GM18511 (cell line): ENCODE measurements at regions not wholly inside any gene's neighbourhood (a gene's known extent, or its start where the extent isn't known, plus 50 kb on each side); places are given as distances from the start of the nearest gene placed in this dataset.

ENCODE experiments used
- ATAC-seq: cut with Tn5 transposase; IDR thresholded peaks from one replicate; pipeline ENCODE4 v1.9.1; 2021; ENCODE audit warnings: mild to moderate bottlenecking, moderate library complexity; ENCODE audit not compliant: unreplicated experiment

- ATAC-seq, result no peak
Measured at GRCh38 chr10:62652564-62652963, 152.0 kb upstream of the ADO start.

DNA sequence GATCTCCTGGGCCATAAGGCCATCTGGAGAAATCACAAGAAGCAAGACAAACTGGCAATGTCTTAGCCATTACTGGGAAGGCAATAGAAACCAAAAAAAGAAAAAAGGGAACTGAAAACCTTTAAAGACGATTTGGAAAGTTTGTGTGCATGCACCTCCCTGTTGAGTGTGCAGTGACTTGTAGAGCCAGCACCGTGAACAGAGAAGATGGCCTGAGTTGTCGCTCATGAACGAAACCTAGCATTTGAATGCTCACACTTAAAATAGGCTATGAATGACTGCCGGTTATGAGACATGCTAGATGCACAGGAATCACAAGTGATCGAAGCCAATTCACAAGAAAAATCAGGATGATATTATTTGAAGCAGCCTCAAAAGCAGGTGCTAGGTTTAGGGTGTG is 151.3 kb upstream of the ADO start:
- peak; percentile 76 for ATAC-seq

DNA sequence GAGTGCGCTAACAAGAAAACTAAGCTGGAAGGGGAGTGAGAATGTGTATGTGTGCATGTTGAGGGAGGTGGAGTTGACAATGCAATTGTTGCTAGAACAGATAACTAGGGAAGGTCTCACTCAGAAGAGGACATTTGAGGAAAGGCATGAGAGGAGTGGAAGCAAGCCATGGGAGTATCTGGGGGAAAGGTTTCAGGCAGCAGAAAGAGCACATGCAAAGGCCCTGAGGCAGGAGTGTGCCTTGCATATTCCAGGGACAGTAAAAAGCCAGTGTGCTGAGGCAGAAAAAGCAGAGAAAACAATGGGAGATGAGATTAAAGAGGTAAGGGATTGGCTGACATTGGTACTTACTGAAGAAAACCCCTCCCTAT is 149.6 kb upstream of the ADO start:
- no peak for ATAC-seq

DNA sequence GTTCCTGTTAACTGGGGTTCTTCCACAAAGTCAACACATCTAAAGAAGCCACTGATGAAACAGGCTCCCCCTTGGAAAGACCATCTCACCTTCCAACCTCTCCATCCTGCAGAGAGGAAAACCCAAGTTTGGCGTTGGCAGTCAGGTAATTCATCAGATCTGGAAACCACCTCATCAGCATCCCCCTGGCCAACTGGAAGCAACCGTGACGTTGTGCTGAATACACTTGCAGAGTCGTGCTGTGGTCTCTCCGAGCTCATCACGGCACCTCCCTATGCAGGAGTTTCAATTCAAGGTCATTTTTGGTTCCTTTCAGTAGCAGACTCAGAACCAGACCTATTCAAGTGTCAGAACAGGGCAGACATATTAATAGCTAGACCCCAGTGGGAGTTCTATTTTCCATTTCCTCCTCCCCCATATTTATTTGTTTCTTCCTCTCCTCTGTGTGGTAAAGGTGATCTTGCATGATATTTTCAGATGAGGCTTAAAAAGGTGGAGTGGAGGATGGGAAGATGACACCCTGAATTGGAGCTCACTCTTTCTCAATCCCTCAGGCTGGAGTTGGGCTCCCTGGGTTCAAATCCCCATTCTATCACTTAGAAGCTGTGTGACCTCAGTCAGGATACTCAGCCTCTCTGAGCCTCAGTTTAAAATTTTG is 149.1 kb upstream of the ADO start:
- peak; percentile 84 for ATAC-seq

DNA sequence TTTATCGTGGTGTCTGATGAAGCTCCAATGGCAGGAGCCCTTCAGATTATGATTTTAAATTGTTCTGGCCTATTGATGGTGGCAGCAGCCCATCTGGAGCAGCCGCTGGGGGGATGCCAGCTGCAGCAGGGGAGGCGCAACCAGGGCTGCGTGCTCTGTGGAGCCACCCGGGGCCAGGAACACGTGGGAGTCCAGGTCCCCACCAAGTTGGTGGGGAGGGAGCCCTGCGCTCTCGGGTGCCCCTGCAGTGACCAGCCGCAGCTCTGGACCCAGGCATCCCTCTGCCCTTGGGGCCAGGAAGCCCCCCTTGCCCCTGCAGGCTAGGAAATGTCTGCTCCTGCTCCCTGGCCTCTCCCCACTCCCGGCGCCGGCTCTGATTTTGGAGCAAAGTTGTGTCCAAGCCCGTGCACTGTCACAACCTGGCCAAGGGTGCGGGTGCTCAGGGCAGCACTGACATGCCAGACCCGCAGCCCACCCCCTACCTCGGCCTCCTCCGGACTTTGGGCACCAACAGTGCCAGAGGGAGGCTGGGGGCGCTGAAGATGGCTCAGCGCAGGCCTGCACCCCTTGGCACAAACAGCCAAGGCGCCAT is 147.2 kb upstream of the ADO start:
- no peak for ATAC-seq

DNA sequence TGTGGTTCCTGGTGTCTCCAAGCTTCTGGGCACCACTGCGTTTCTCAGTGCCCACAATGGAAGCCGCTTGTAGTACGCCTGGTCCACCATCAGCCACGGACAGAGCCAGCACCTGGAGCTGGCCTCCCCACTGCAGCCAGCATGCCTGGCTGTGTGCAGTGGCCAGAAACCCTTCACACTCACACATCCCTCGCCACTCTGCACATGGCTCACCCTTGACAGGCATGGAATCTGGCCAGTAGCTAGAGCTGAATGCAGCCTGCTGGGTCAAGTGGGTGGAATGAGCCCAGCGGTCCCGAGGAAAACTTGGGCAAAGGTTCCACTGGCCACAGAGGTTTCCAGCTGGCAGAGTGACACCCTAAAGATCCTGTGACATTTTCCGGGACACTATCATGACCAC is 146.0 kb upstream of the ADO start:
- ATAC-seq, result no peak

DNA sequence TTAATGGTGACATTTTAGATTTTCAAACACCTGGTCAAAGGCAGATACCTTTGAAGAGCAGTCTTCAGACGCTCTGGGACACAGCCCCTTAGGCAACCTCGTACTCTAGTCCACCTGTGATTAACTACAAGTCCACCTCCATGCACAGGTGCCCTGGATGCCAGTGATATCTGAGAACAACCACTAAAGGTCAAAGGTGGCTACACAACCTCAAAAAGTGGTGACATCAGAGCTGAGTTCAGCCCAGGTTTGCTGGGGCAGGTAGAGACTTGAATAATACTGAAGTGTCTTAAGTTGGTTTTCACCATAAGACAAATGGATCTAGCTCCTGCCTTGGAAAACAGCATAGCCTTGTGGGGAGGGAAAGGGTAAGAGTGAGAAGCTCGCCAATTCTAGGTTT is 143.4 kb upstream of the ADO start:
- ATAC-seq, result no peak

GRCh38 chr10:62662486-62662885 is 142.0 kb upstream of the ADO start:
- ATAC-seq, result no peak

DNA sequence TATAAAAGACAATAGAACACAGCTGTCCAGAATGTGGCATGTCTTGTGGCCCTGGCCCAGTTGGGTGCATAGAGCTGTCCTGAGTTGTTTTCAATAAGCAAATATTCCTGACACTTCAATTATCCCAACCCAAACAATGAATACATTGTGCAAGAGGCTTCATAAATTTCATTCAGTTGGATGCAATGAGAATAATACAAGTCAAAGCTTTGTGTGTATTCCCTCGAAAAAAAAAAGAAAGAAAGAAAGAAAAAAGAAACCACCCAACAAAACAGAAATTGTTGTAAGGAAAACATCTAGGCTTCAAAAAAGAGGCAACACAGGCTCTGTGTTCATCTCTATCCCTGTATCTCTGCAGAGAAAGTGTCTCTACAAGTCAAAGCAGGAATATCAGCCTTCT is 138.7 kb upstream of the ADO start:
- ATAC-seq, result no peak

GRCh38 chr10:62666275-62666674 is 138.2 kb upstream of the ADO start:
- no peak for ATAC-seq

GRCh38 chr10:62669341-62669740 is 135.2 kb upstream of the ADO start:
- ATAC-seq, result peak; percentile 45

DNA sequence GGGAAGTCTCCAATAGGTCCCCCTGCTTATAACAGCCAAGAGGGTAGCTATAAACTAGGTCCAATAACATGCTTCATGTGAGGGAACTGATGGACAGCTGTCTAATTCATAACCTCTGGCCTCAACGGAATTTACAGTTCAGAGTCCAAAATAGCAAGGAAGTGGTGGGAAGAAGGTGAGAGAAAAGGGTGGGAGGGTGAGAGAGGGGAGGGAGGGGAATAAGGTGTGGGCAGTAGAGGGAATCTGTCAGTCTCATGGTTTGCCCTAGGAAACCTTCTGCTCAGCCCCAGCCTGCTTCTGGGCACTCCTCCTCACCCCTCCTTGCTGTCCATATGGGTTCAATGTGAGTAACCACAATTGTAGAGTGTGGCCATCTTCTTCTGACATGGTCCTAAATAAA is 133.4 kb upstream of the ADO start:
- no peak for ATAC-seq

- ATAC-seq, result peak; percentile 96
Measured at GRCh38 chr10:62681211-62681940, 123.1 kb upstream of the ADO start.

DNA sequence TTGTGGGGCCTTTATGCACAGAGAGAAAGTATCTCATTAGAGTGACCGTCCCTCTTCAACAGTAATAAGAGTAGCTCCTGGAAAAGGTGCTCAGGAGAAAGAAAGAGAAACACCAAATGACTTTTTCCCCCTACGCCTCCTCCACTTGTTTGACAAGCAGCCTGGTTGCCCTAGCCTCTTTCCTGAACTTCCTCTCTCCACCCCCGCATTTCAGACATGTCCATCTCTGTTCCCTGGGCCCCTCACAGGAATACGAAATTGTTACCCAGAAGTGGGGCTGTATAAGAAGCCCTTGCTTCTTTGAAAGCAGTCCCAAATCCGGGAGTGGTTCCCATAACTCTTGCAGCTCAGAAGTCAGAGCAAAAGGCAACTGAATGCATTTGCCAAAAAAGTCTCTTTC is 119.6 kb upstream of the ADO start:
- ATAC-seq, result no peak

GRCh38 chr10:62687230-62687748 is 117.2 kb upstream of the ADO start:
- no peak for ATAC-seq

GRCh38 chr10:62688971-62689700 is 115.4 kb upstream of the ADO start:
- no peak for ATAC-seq

- peak; percentile 71 for ATAC-seq
Measured at GRCh38 chr10:62689712-62690111, 114.8 kb upstream of the ADO start.

DNA sequence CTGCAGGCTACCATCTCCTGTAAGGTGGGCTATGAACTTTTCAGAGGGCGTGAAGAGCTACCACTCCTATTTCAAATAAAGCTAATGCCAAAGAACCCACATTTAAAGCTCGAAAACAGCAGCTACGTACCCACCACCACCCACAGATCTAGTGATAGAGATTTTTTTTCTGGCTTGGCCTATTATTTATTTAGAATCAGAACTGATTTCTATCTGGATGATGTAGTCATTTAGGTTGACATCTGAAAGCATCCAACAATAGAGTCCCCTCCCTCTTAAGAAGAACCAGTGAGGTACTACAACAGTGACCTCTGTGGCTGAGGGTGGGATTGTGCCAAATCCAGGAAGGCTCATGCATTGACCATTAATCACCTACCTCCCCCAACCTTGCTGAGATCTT is 113.8 kb upstream of the ADO start:
- ATAC-seq, result no peak

GRCh38 chr10:62691336-62691735 is 113.2 kb upstream of the ADO start:
- ATAC-seq, result peak; percentile 40

- no peak for ATAC-seq
Measured at GRCh38 chr10:62692085-62692484, 112.4 kb upstream of the ADO start.

- no peak for ATAC-seq
Measured at GRCh38 chr10:62693306-62693705, 111.2 kb upstream of the ADO start.
